ENCODE measurements at regions not wholly inside any gene's neighbourhood (a gene's known extent, or its start where the extent isn't known, plus 50 kb on each side); places are given as distances from the start of the nearest gene placed in this dataset.

DNA sequence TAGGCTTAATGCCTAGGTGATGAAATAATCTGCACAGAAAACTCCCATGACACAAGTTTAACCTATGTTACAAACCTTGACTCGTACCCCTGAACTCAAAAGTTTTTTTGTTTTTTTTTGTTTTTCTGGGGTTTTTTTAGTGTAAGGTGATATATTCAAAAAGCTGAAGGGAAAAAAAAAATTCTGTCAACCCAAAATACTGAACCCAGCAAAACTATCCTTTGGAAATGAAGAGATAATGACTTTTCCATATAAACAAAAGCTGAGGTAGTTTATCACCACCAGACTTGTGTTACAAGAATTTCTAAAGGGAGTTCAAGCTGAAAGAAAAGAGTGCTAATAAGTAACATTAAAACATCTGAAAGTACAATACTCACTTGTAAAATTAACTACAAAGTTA, 448.1 kb downstream of the KCNH5 start:
- H3K36me3 ChIP-seq = no peaks in the 10 kb centered on the region
- no peaks in the 10 kb centered on the region for H3K9me3 ChIP-seq (ENCODE audit: severe bottlenecking)
- TF ChIP-seq, protein P1, sequence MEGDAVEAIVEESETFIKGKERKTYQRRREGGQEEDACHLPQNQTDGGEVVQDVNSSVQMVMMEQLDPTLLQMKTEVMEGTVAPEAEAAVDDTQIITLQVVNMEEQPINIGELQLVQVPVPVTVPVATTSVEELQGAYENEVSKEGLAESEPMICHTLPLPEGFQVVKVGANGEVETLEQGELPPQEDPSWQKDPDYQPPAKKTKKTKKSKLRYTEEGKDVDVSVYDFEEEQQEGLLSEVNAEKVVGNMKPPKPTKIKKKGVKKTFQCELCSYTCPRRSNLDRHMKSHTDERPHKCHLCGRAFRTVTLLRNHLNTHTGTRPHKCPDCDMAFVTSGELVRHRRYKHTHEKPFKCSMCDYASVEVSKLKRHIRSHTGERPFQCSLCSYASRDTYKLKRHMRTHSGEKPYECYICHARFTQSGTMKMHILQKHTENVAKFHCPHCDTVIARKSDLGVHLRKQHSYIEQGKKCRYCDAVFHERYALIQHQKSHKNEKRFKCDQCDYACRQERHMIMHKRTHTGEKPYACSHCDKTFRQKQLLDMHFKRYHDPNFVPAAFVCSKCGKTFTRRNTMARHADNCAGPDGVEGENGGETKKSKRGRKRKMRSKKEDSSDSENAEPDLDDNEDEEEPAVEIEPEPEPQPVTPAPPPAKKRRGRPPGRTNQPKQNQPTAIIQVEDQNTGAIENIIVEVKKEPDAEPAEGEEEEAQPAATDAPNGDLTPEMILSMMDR (IDR thresholded peaks at IDR 0.05; ENCODE audit: low read depth, low read length) = no peak
- no peak overlapping the region for H3K27ac ChIP-seq
- H3K4me3 ChIP-seq (ENCODE audit: low read depth, low read length) = no peak overlapping the region
- H3K27me3 ChIP-seq (ENCODE audit: insufficient read depth, low read depth, severe bottlenecking) = no peaks in the 10 kb centered on the region
- DNase-seq = no peak

DNA sequence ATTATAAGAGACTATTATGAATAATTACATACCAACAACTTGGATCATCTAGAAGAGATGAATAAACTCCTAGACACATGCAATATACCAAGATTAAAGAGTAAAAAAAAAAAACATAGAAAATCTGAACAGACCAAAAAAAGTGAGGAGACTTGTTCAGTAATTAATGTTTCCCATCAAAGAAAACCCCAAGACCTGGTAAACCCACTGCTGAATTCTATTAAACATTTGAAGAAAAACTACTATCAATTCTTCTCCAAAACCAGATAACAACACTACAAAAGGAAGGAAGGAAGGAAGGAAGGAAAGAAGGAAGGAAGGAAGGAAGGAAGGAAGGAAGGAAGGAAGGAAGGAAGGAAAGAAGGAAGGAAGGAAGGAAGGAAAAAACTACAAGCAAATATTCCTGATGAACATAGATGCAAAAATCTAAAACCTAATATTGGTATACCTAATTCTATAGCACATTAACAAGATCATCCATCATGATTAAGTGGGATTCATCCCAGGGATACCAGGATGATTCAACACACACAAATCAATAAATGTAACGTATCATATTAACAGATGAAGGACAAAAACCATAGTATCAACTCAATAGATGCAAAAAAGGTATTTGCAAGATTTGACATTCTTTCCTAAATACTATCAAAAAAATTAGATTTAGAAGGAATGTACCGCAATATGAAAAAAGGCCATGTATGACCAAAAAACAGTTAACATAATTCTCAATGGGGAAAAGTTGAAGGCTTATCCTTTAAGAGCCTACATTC, 445.5 kb downstream of the KCNH5 start:
- Histone ChIP-seq H3K4me3 (ENCODE audit: low read depth, low read length) (no peak overlapping the region), H3K27ac (no peak overlapping the region), H3K36me3 (no peaks in the 10 kb centered on the region), H3K9me3 (ENCODE audit: severe bottlenecking) (no peaks in the 10 kb centered on the region), H3K27me3 (ENCODE audit: insufficient read depth, low read depth, severe bottlenecking) (no peaks in the 10 kb centered on the region)
- DNase-seq = no peak
- TF ChIP-seq, protein P1 (IDR thresholded peaks at IDR 0.05; ENCODE audit: low read depth, low read length) = no peak

DNA sequence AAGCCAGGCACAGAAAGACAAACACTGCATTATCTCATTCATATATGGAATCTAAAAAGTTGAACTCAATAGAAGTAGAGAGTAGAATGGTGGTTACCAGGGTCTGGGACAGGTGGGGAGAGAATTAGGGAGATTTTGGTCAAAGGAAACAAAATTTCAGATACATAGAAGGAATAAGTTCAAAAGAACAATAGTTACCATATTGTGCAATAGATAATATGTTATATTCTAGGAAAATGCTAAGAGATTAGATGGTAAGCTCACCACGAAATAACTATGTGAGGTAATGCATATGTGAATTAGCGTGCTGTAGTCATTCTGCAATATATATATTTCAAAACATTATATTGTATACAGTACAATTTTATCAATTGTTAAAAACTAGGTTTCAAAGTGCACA, 442.5 kb downstream of the KCNH5 start:
- H3K27ac ChIP-seq = no peak overlapping the region
- H3K27me3 ChIP-seq (ENCODE audit: insufficient read depth, low read depth, severe bottlenecking) = no peaks in the 10 kb centered on the region
- TF ChIP-seq, protein P1 (IDR thresholded peaks at IDR 0.05; ENCODE audit: low read depth, low read length) = no peak
- no peaks in the 10 kb centered on the region for H3K9me3 ChIP-seq (ENCODE audit: severe bottlenecking)
- H3K4me3 ChIP-seq (ENCODE audit: low read depth, low read length) = no peak overlapping the region
- no peaks in the 10 kb centered on the region for H3K36me3 ChIP-seq
- no peak for DNase-seq

DNA sequence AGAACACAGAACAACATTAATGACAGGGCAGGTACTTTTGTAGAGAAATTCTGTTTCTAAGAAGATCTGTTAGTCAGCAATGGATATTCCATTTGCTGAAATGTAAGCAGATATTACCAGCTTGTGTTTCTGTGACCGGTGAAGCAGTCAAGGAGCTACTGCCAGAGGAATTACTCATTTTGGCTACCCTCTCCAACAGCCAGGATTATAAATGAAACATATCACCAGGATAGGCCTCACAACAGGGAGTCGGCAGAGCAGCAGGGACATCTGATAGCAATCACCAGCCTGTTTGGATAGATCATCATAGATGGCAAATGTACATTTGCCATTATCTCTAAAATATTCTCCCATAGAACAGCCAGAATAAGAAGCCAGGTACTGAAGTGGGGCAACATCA, 440.7 kb downstream of the KCNH5 start:
- Histone ChIP-seq H3K9me3 (ENCODE audit: severe bottlenecking) (no peaks in the 10 kb centered on the region), H3K27ac (no peak overlapping the region), H3K36me3 (no peaks in the 10 kb centered on the region), H3K4me3 (ENCODE audit: low read depth, low read length) (no peak overlapping the region), H3K27me3 (ENCODE audit: insufficient read depth, low read depth, severe bottlenecking) (no peaks in the 10 kb centered on the region)
- TF ChIP-seq, protein P1 (IDR thresholded peaks at IDR 0.05; ENCODE audit: low read depth, low read length) = no peak
- DNase-seq = no peak

DNA sequence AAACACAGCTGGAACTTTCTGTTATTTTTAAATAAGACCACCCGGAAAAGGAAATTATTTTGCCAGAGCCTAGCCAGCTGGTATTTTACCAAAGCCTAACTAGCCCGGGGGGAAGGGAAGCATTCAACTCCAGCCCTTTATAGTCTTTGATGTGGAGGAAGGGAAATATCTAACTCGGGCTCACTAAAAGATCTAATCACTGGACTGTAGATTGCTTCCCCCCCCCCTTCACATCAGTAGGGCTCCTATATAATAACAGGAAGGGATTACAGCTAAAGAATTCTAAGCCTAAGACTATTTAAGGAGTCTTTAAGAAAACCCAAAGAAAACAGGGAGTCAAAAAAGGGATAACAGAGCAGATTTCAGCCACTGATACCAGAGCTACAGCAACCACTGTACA, 431.1 kb downstream of the KCNH5 start:
- no peak overlapping the region for H3K27ac ChIP-seq
- DNase-seq = peak; percentile 7

More for the DNA sequence above, 431.1 kb downstream of the KCNH5 start:
- TF ChIP-seq, protein P1 (IDR thresholded peaks at IDR 0.05; ENCODE audit: low read depth, low read length) = no peak
- Histone ChIP-seq H3K9me3 (ENCODE audit: severe bottlenecking) (no peaks in the 10 kb centered on the region), H3K27me3 (ENCODE audit: insufficient read depth, low read depth, severe bottlenecking) (no peaks in the 10 kb centered on the region), H3K4me3 (ENCODE audit: low read depth, low read length) (no peak overlapping the region), H3K36me3 (no peaks in the 10 kb centered on the region)
